ENCODE measurements at regions not wholly inside any gene's neighbourhood (a gene's known extent, or its start where the extent isn't known, plus 50 kb on each side); places are given as distances from the start of the nearest gene placed in this dataset.

DNA sequence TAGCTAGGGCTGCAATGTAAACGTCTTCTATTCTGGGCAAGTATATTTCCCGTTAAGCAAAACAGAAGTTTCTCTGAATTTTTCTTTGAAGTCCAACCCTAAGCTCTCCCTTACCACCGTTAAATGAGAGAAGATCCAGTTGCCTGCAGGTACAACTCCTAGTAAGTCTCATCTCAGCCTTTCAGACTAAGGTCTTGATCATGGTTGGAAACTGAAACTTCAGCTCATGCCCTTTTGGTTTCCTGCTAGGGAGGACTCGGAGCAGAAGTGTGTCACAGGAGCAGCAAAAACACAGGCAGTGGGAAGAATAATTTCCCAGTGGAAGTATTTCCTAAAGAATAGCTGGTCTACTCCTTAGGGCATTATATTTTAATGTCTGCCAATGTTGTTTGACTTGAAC lies 717.9 kb downstream of the PRELID2 start:
- DNase-seq (ENCODE audit: low read depth) = no peak
- no peaks in the 10 kb centered on the region for H3K36me3 Mint-ChIP-seq (ENCODE audit: low read depth, unreplicated experiment)
- Histone ChIP-seq H3K4me1 (ENCODE audit: insufficient read depth, low read length) (no peaks in the 10 kb centered on the region), H3K79me2 (ENCODE audit: insufficient read depth, low read length) (no peaks in the 10 kb centered on the region), H3K27me3 (ENCODE audit: insufficient read depth, low read length) (no peaks in the 10 kb centered on the region), H3K9ac (ENCODE audit: low read length) (no peak overlapping the region), H3K36me3 (ENCODE audit: insufficient read depth, low read length) (no peaks in the 10 kb centered on the region), H3K4me3 (ENCODE audit: insufficient read depth, low read depth, low read length) (no peak overlapping the region), H3K4me2 (ENCODE audit: low read length) (no peak overlapping the region), H2AFZ (ENCODE audit: low read depth, low read length) (no peak overlapping the region), H4K20me1 (ENCODE audit: insufficient read depth, low read length) (no peaks in the 10 kb centered on the region), H3K27ac (ENCODE audit: low read depth, low read length) (no peak overlapping the region), H3K9me3 (ENCODE audit: insufficient read depth, low read depth, low read length) (no peaks in the 10 kb centered on the region)
- H3K4me1 Mint-ChIP-seq (ENCODE audit: low read depth, unreplicated experiment) = no peaks in the 10 kb centered on the region
- TF ChIP-seq, protein P1, sequence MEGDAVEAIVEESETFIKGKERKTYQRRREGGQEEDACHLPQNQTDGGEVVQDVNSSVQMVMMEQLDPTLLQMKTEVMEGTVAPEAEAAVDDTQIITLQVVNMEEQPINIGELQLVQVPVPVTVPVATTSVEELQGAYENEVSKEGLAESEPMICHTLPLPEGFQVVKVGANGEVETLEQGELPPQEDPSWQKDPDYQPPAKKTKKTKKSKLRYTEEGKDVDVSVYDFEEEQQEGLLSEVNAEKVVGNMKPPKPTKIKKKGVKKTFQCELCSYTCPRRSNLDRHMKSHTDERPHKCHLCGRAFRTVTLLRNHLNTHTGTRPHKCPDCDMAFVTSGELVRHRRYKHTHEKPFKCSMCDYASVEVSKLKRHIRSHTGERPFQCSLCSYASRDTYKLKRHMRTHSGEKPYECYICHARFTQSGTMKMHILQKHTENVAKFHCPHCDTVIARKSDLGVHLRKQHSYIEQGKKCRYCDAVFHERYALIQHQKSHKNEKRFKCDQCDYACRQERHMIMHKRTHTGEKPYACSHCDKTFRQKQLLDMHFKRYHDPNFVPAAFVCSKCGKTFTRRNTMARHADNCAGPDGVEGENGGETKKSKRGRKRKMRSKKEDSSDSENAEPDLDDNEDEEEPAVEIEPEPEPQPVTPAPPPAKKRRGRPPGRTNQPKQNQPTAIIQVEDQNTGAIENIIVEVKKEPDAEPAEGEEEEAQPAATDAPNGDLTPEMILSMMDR (IDR thresholded peaks at IDR 0.05; ENCODE audit: insufficient read depth, low read depth, low read length) = no peak
- no peak for TF ChIP-seq EZH2 (IDR thresholded peaks at IDR 0.05; ENCODE audit: insufficient read depth, low read length)
- peaks cover 3% of the 10 kb centered on the region for H3K9me3 Mint-ChIP-seq (ENCODE audit: unreplicated experiment)
- H3K27me3 Mint-ChIP-seq (ENCODE audit: low read depth, unreplicated experiment) = no peaks in the 10 kb centered on the region
- FAIRE-seq = no peak
- H3K27ac Mint-ChIP-seq (ENCODE audit: unreplicated experiment) = no peak overlapping the region
- H3K4me3 Mint-ChIP-seq (ENCODE audit: unreplicated experiment) = no peak overlapping the region

DNA sequence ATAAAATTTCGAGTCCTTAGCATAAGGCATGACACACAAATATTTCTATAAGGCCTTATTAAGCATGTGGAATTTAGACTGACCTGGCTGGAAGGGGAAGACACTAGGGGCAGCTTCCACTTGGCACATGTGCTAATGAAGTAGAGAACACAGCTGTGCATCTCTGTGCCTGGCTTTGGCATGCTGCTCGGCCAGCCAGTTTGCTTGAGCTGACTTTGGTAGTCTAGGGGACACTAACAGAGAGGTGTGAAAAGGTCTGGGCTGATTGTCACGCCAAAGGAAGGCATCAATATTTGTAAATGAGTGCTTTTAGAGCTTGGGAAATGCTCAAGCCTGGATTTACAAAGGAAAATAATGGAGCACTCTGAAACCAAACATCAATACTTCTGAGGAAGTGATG lies 723.7 kb downstream of the PRELID2 start:
- peaks cover 3% of the 10 kb centered on the region for H3K9me3 Mint-ChIP-seq (ENCODE audit: unreplicated experiment)
- TF ChIP-seq EZH2 (IDR thresholded peaks at IDR 0.05; ENCODE audit: insufficient read depth, low read length) = no peak
- TF ChIP-seq, protein P1 (IDR thresholded peaks at IDR 0.05; ENCODE audit: insufficient read depth, low read depth, low read length) = no peak
- no peaks in the 10 kb centered on the region for H3K36me3 ChIP-seq (ENCODE audit: insufficient read depth, low read length)
- no peak overlapping the region for H2AFZ ChIP-seq (ENCODE audit: low read depth, low read length)
- no peak for FAIRE-seq
- H3K9ac ChIP-seq (ENCODE audit: low read length) = no peak overlapping the region
- no peak overlapping the region for H3K4me3 ChIP-seq (ENCODE audit: insufficient read depth, low read depth, low read length)
- H3K9me3 ChIP-seq (ENCODE audit: insufficient read depth, low read depth, low read length) = peaks cover 3% of the 10 kb centered on the region
- DNase-seq (ENCODE audit: low read depth) = no peak
- H3K27ac ChIP-seq (ENCODE audit: low read depth, low read length) = no peak overlapping the region
- no peaks in the 10 kb centered on the region for H3K79me2 ChIP-seq (ENCODE audit: insufficient read depth, low read length)
- no peaks in the 10 kb centered on the region for H4K20me1 ChIP-seq (ENCODE audit: insufficient read depth, low read length)
- H3K27me3 Mint-ChIP-seq (ENCODE audit: low read depth, unreplicated experiment) = no peaks in the 10 kb centered on the region
- H3K4me1 Mint-ChIP-seq (ENCODE audit: low read depth, unreplicated experiment) = peaks cover 4% of the 10 kb centered on the region
- no peak overlapping the region for H3K4me3 Mint-ChIP-seq (ENCODE audit: unreplicated experiment)
- H3K36me3 Mint-ChIP-seq (ENCODE audit: low read depth, unreplicated experiment) = no peaks in the 10 kb centered on the region
- H3K27ac Mint-ChIP-seq (ENCODE audit: unreplicated experiment) = no peak overlapping the region
- H3K4me1 ChIP-seq (ENCODE audit: insufficient read depth, low read length) = no peaks in the 10 kb centered on the region
- H3K4me2 ChIP-seq (ENCODE audit: low read length) = no peak overlapping the region
- H3K27me3 ChIP-seq (ENCODE audit: insufficient read depth, low read length) = no peaks in the 10 kb centered on the region

DNA sequence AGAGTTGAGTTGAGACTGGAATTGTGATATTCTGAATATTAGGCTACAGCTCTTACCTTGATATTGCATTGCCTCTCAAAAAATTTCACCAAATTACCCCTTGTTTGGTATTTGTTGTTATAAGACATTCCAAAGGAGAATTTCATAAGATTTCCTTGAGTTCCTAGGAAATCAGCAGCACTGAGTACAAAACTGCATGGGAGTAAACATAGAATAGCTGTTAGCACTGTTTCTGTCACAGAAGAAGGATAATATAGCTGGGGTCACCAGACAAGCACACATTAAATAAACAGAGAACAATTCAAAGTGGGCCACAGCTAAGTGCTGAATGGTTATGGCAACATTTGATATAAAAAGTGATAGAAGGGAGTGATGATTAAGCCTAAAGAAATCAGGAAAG lies 724.3 kb downstream of the PRELID2 start:
- H3K4me2 ChIP-seq (ENCODE audit: low read length) = no peak overlapping the region
- H4K20me1 ChIP-seq (ENCODE audit: insufficient read depth, low read length) = no peaks in the 10 kb centered on the region
- Mint-ChIP-seq H3K27me3 (ENCODE audit: low read depth, unreplicated experiment) (no peaks in the 10 kb centered on the region), H3K27ac (ENCODE audit: unreplicated experiment) (no peak overlapping the region), H3K4me1 (ENCODE audit: low read depth, unreplicated experiment) (peaks cover 4% of the 10 kb centered on the region), H3K4me3 (ENCODE audit: unreplicated experiment) (no peak overlapping the region), H3K9me3 (ENCODE audit: unreplicated experiment) (peaks cover 3% of the 10 kb centered on the region), H3K36me3 (ENCODE audit: low read depth, unreplicated experiment) (no peaks in the 10 kb centered on the region)
- no peaks in the 10 kb centered on the region for H3K4me1 ChIP-seq (ENCODE audit: insufficient read depth, low read length)
- no peak overlapping the region for H3K27ac ChIP-seq (ENCODE audit: low read depth, low read length)
- no peak for DNase-seq (ENCODE audit: low read depth)
- no peak overlapping the region for H2AFZ ChIP-seq (ENCODE audit: low read depth, low read length)
- no peak for FAIRE-seq
- no peak overlapping the region for H3K4me3 ChIP-seq (ENCODE audit: insufficient read depth, low read depth, low read length)
- no peaks in the 10 kb centered on the region for H3K79me2 ChIP-seq (ENCODE audit: insufficient read depth, low read length)
- TF ChIP-seq EZH2 (IDR thresholded peaks at IDR 0.05; ENCODE audit: insufficient read depth, low read length) = no peak
- TF ChIP-seq, protein P1 (IDR thresholded peaks at IDR 0.05; ENCODE audit: insufficient read depth, low read depth, low read length) = no peak
- no peaks in the 10 kb centered on the region for H3K27me3 ChIP-seq (ENCODE audit: insufficient read depth, low read length)
- H3K36me3 ChIP-seq (ENCODE audit: insufficient read depth, low read length) = no peaks in the 10 kb centered on the region
- no peak overlapping the region for H3K9ac ChIP-seq (ENCODE audit: low read length)
- peaks cover 3% of the 10 kb centered on the region for H3K9me3 ChIP-seq (ENCODE audit: insufficient read depth, low read depth, low read length)

Measured in astrocyte (in vitro differentiated cells and primary cell).